Activated CD8-positive, alpha-beta T cell treated with anti-CD3 and anti-CD28 coated beads for 36 hours (primary cell): ENCODE measurements at regions not wholly inside any gene's neighbourhood (a gene's known extent, or its start where the extent isn't known, plus 50 kb on each side); places are given as distances from the start of the nearest gene placed in this dataset.
"Not testable (repeated sequence)": the region's sequence is repeated elsewhere in the genome, so short reads cannot be mapped to it uniquely, and the experiment has no call there.

Experiments used
- ATAC-seq: fragments of 200-7000 bp; cut with Tn5 transposase; one replicate; pipeline ENCODE4 v1.10.0; 2021; ENCODE audit warnings: mild to moderate bottlenecking, moderate library complexity
- CTCF ChIA-PET: fragments of 350-600 bp; sonication (Branson Sonifier 250); formaldehyde crosslinking; loops from one replicate; lab custom pipeline; 2021; ENCODE audit warnings: antibody characterized with exemption; lab: Charles Lee
- POLR2A ChIA-PET: fragments of 350-600 bp; sonication (Branson Sonifier 250); formaldehyde crosslinking; loops from one replicate; lab custom pipeline; 2021; ENCODE audit warnings: antibody characterized with exemption; lab: Charles Lee
- DNase-seq: peaks from one replicate; pipeline ENCODE4 v3.0.0-alpha.2; 2020
- H3K27ac Mint-ChIP-seq: one replicate; pipeline ENCODE4 v1.8.0; 2021; ENCODE audit warnings: mild to moderate bottlenecking, mixed read lengths
- H3K27me3 Mint-ChIP-seq: one replicate; pipeline ENCODE4 v1.8.0; 2021; ENCODE audit warnings: mixed read lengths
- H3K36me3 Mint-ChIP-seq: one replicate; pipeline ENCODE4 v1.8.0; 2021; ENCODE audit warnings: low read depth, mixed read lengths
- H3K4me1 Mint-ChIP-seq: one replicate; pipeline ENCODE4 v1.8.0; 2021; ENCODE audit warnings: low read depth, mixed read lengths
- H3K4me3 Mint-ChIP-seq: one replicate; pipeline ENCODE4 v1.8.0; 2021; ENCODE audit warnings: mild to moderate bottlenecking, moderate library complexity, mixed read lengths
- H3K9me3 Mint-ChIP-seq: one replicate; pipeline ENCODE4 v1.8.0; 2021; ENCODE audit warnings: mixed read lengths
- intact Hi-C: fragments of 100-400 bp; cut with micrococcal nuclease; formaldehyde crosslinking; loops from one replicate; pipeline ENCODE4 v1.10.0; 2022
- TF ChIP-seq, protein P1 (sequence below): fragments of 200-600 bp; IDR thresholded peaks from one replicate; pipeline ENCODE4 v1.8.0; 2022; ENCODE audit warnings: antibody characterized with exemption, mild to moderate bottlenecking

DNA sequence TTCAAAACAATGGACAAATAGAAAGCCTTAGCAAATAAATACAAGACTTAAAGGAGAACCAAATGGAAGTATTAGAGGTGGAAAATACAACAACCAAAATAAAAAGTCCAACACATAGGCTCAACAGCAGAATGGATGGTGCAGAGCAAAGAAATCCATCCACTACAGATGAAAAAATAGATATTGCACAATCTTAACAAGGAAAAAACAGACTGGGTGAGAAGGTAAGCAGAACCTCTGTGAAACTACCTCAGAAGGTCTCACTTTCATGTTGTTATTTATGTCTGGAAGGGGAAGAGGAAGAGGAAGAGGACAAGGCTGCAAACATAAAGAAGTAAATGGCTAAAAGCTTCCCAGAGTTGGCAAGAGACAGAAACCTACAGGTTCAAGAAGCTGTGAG lies 158.7 kb upstream of the NBPF11 start:
- Mint-ChIP-seq H3K9me3 (peaks cover 7% of the 10 kb centered on the region), H3K4me3 (no peak overlapping the region), H3K27ac (no peak overlapping the region), H3K4me1 (peaks cover 7% of the 10 kb centered on the region), H3K36me3 (no peaks in the 10 kb centered on the region), H3K27me3 (peaks cover 56% of the 10 kb centered on the region)
- DNase-seq (no peak), ATAC-seq (no peak)
- CTCF ChIA-PET = no interaction called here
- intact Hi-C loops = no loop called here
- POLR2A ChIA-PET = interaction anchor here (0.6 to 1.4 kb wide), 2 partner anchors 23 to 32 kb away, joined by 3 read pairs; no protein-coding TSS in a partner anchor
- TF ChIP-seq, protein P1, sequence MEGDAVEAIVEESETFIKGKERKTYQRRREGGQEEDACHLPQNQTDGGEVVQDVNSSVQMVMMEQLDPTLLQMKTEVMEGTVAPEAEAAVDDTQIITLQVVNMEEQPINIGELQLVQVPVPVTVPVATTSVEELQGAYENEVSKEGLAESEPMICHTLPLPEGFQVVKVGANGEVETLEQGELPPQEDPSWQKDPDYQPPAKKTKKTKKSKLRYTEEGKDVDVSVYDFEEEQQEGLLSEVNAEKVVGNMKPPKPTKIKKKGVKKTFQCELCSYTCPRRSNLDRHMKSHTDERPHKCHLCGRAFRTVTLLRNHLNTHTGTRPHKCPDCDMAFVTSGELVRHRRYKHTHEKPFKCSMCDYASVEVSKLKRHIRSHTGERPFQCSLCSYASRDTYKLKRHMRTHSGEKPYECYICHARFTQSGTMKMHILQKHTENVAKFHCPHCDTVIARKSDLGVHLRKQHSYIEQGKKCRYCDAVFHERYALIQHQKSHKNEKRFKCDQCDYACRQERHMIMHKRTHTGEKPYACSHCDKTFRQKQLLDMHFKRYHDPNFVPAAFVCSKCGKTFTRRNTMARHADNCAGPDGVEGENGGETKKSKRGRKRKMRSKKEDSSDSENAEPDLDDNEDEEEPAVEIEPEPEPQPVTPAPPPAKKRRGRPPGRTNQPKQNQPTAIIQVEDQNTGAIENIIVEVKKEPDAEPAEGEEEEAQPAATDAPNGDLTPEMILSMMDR = no peak

DNA sequence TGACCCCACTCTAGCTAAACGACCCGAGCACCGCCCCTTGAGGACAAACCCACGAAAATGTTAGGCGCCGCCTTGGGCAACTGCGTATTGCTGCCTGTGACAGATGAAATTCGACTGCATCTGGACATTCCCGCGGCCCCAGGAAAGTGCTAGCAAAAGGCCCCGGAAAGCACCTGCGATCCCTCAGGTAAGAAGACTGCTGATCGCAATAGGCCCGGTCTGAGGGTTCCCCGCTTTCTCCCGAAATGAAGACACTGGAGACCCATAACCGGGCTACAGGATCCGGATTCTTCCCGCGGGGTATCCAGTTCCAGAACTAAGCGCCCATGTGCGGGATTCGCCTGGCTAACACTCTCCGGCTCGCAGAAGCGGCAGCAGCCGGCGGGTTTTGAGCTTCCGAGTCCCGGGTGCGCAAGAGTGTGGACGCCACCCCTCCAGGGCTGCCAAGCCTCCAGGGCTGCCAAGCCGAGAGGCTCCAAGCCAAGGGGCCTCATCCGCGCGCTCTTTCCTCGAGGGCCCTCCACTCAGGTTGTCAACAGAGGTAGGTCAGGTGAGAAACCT lies 157.9 kb upstream of the NBPF11 start:
- Mint-ChIP-seq H3K4me3 (no peak overlapping the region), H3K27me3 (peaks cover 60% of the 10 kb centered on the region), H3K27ac (no peak overlapping the region), H3K4me1 (peaks cover 5% of the 10 kb centered on the region), H3K36me3 (no peaks in the 10 kb centered on the region), H3K9me3 (peaks cover 7% of the 10 kb centered on the region)
- ATAC-seq = no peak
- TF ChIP-seq, protein P1 = no peak
- POLR2A ChIA-PET = interaction anchor here (0.6 to 3.4 kb wide), 3 partner anchors 25 to 213 kb away, joined by 3 to 14 read pairs (median 3); no protein-coding TSS in a partner anchor
- CTCF ChIA-PET = no interaction called here
- intact Hi-C loops = no loop called here
- no peak for DNase-seq

DNA sequence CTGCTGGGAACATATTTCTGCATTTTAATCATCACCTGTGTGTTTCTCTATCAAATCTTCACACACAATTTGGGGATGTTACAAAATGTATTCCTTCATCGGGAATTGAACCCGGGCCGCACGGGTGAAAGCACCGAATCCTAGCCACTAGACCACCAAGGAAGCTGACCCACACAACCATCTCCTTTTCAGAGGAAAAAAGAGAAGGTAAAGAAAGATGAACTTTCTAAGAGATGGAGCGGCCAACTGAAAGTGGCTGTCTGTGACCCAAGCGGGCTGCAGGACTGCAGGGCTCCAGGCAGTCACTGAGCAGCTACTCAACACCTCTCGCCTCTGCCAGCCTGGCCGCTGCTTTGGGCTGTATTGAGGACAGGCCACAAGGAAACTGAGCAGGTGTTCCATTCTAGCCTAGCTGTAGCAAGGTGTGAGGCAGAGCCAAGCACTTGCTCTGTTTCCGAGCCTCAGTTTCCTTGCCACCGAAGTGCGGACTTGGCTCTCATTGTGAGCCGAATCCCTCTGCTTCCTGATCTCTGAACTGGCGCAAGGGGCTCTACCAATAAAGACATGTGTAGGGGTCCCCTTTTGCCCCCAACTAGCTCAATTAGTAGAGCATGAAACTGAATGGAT lies 156.9 kb upstream of the NBPF11 start:
- CTCF ChIA-PET = no interaction called here
- H3K27ac Mint-ChIP-seq = no peak overlapping the region
- peaks cover 62% of the 10 kb centered on the region for H3K27me3 Mint-ChIP-seq
- ATAC-seq = no peak
- POLR2A ChIA-PET = interaction anchor here (0.8 to 3.4 kb wide), 2 partner anchors 26 to 214 kb away, joined by 3 to 14 read pairs; no protein-coding TSS in a partner anchor
- H3K9me3 Mint-ChIP-seq = peaks cover 4% of the 10 kb centered on the region
- H3K36me3 Mint-ChIP-seq = no peaks in the 10 kb centered on the region
- no peak overlapping the region for H3K4me3 Mint-ChIP-seq
- no peak for DNase-seq
- intact Hi-C loops = no loop called here
- TF ChIP-seq, protein P1 = no peak
- peaks cover 10% of the 10 kb centered on the region for H3K4me1 Mint-ChIP-seq

DNA sequence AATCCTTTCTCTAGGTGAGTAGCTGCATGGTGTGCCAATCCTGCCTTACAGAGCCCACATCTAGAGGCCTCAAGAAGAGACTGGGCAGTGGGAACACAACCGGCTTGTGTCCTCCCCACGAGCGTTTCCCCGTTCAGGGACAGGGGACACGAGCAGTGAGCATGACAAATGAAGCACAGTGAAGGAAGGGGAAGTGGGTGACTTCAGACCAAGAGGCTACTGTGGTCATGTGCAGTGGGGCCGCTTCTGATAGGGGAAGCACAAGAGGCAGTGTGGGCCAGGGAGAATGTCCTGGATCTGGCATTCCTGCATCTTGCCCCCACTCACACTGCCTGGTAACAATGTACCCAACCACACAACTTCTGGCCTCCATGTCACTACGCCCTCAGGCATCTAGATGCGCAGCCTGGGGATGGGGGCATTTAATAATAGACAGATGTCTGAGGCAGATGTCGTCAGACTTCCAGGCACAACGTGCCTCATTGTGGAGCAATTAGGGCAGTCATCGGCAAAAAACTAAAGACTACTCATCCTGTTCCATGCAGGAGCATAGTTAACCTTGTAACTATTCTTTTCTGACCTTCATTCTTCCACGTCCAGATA lies 155.6 kb upstream of the NBPF11 start:
- Mint-ChIP-seq H3K9me3 (peaks cover 4% of the 10 kb centered on the region), H3K4me3 (no peak overlapping the region), H3K27ac (no peak overlapping the region), H3K36me3 (no peaks in the 10 kb centered on the region), H3K27me3 (peaks cover 60% of the 10 kb centered on the region), H3K4me1 (peaks cover 13% of the 10 kb centered on the region)
- no peak for ATAC-seq
- no peak for DNase-seq
- intact Hi-C loops = no loop called here
- CTCF ChIA-PET = no interaction called here
- POLR2A ChIA-PET = interaction anchor here (1.0 to 3.4 kb wide), 2 partner anchors 8 to 27 kb away, joined by 3 to 14 read pairs; no protein-coding TSS in a partner anchor
- TF ChIP-seq, protein P1 = no peak

DNA sequence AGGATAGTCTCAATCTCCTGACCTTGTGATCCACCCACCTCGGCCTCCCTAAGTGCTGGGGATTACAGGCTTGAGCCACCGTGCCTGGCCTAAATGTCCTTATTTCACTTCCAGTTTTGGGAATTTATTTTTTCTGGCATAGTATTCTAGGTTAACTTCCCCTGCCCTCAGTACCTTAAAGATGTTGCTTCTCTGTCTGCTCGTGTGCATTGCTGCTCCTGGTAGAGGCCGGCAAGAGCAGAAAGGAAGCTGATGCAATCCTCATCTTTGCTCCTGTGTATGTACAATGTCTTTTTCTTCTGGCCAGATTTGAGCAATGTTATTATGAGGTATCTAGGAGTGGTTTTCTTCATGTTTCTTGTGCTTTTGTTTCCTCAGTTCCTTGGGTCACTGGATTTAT lies 152.9 kb upstream of the NBPF11 start:
- H3K4me1 Mint-ChIP-seq, DNase-seq, H3K36me3 Mint-ChIP-seq, CTCF ChIA-PET, H3K9me3 Mint-ChIP-seq, intact Hi-C loops, ATAC-seq: not testable (repeated sequence)
- peak overlapping the region; percentile 66 for H3K27ac Mint-ChIP-seq
- POLR2A ChIA-PET = interaction anchor here (2.8 kb wide), 1 partner anchor 30 kb away, joined by 37 read pairs; no protein-coding TSS in a partner anchor
- H3K4me3 Mint-ChIP-seq = peak overlapping the region; percentile 49
- peaks cover 40% of the 10 kb centered on the region for H3K27me3 Mint-ChIP-seq

DNA sequence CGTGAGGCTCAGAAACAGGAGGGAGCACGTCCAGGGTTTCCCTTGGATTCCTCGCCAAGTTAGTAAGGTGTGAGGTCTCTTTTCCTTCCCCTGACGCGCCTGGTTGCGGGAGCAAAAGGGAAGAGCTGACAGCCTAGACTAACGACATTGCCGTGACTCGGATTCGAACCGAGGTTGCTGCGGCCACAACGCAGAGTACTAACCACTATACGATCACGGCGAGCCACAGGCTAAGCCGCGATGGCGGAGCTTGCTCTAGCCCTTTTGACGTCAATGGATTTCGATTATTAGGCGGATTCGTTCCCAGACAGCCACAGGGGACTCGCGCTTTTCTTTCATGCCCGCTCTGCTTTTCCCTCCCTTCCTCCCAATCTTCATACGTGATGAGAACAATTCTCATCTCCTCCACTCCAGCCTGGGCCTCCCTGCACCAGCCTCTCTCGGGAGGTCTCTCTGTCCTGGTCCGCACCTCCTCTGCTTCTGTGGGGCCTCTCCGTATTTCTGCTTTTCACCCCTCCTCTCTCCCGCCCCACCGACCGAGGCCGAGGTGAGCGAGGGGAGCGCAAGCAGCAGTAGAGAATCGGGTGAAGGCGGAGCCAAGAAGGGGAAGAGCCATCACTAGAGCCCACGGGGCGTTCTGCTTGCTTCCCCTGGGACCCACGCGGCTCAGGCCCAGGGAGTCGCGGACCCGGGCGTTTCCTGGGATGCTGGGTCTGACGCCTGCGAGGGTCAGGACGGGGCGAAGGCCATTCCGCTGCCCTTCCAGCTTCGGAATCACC lies 150.7 kb upstream of the NBPF11 start:
- H3K27ac Mint-ChIP-seq = peak overlapping the region; percentile 50
- DNase-seq = peak; percentile 82
- intact Hi-C loops, H3K9me3 Mint-ChIP-seq, H3K4me1 Mint-ChIP-seq, H3K36me3 Mint-ChIP-seq: not testable (repeated sequence)
- ATAC-seq = peak; percentile 88
- ChIA-PET POLR2A (interaction anchor here (0.6 to 2.8 kb wide), 5 partner anchors 16 to 39 kb away, joined by 3 to 37 read pairs (median 5); no protein-coding TSS in a partner anchor), CTCF (interaction anchor here (0.9 to 1.0 kb wide), 2 partner anchors 31 to 39 kb away, joined by 3 read pairs; no protein-coding TSS in a partner anchor)
- H3K27me3 Mint-ChIP-seq = peaks cover 26% of the 10 kb centered on the region
- peak overlapping the region; percentile 80 for H3K4me3 Mint-ChIP-seq

DNA sequence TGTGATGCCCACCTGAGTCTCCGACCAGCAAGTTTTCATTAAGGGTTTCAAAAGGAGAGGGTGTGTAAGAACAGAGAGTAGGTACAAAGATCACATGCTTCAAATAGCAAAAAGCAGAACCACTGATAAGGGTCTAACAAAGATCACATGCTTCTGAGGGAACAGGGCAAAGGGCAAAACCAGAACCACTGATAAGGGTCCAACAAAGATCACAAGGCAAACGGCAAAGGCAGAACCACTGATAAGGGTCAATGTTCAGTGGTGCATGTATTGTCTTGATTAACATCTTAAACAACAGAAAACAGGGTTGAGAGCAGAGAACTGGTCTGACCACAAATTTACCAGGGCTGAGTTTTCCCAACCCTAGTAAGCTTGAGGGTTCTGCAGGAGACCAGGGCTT lies 145.8 kb upstream of the NBPF11 start:
- H3K36me3 Mint-ChIP-seq, H3K4me3 Mint-ChIP-seq, POLR2A ChIA-PET, DNase-seq, ATAC-seq, H3K27ac Mint-ChIP-seq, H3K4me1 Mint-ChIP-seq, H3K27me3 Mint-ChIP-seq, CTCF ChIA-PET, H3K9me3 Mint-ChIP-seq, intact Hi-C loops: not testable (repeated sequence)
